Gastrocnemius medialis (tissue), 4 donors: ENCODE measurements at regions not wholly inside any gene's neighbourhood (a gene's known extent, or its start where the extent isn't known, plus 50 kb on each side); places are given as distances from the start of the nearest gene placed in this dataset.
"Not testable (repeated sequence)": the region's sequence is repeated elsewhere in the genome, so short reads cannot be mapped to it uniquely, and the experiment has no call there.

Experiments
- POLR2A ChIP-seq, 2 donors: fragments of 450-650 bp; IDR thresholded peaks; one replicate each; pipeline ENCODE4 v1.6.1; 2017; ENCODE audit warnings: antibody characterized with exemption in 2 of 2, mild to moderate bottlenecking in 2 of 2, moderate library complexity in 2 of 2
- TF ChIP-seq, protein P1 (sequence below), 5 experiments: fragments of 450-650 bp in 3 of 5; fragments of 200-600 bp in 2 of 5; sonication (generic) in 2 of 5; IDR thresholded peaks in 4 of 5; conservative IDR thresholded peaks in 1 of 5; 1 replicate in 4 of 5; 2 replicates in 1 of 5; pipeline ENCODE4 v1.5.1; 2016 to 2019; ENCODE audit warnings: antibody characterized with exemption in 5 of 5, mild to moderate bottlenecking in 3 of 5, moderate library complexity in 3 of 5

- TF ChIP-seq, protein P1, sequence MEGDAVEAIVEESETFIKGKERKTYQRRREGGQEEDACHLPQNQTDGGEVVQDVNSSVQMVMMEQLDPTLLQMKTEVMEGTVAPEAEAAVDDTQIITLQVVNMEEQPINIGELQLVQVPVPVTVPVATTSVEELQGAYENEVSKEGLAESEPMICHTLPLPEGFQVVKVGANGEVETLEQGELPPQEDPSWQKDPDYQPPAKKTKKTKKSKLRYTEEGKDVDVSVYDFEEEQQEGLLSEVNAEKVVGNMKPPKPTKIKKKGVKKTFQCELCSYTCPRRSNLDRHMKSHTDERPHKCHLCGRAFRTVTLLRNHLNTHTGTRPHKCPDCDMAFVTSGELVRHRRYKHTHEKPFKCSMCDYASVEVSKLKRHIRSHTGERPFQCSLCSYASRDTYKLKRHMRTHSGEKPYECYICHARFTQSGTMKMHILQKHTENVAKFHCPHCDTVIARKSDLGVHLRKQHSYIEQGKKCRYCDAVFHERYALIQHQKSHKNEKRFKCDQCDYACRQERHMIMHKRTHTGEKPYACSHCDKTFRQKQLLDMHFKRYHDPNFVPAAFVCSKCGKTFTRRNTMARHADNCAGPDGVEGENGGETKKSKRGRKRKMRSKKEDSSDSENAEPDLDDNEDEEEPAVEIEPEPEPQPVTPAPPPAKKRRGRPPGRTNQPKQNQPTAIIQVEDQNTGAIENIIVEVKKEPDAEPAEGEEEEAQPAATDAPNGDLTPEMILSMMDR (IDR thresholded peaks at IDR 0.05 in 4 of 5, conservative IDR thresholded peaks at IDR 0.05 in 1 of 5): not testable (repeated sequence)
- not testable (repeated sequence) for TF ChIP-seq POLR2A (IDR thresholded peaks at IDR 0.05)
Measured at GRCh38 chr16:10275214-10275996, 93.2 kb upstream of the GRIN2A start.
